Mesendoderm (in vitro differentiated cells): ENCODE measurements at regions not wholly inside any gene's neighbourhood (a gene's known extent, or its start where the extent isn't known, plus 50 kb on each side); places are given as distances from the start of the nearest gene placed in this dataset.

ENCODE experiments used
- DNase-seq: peaks from one replicate; pipeline ENCODE4 v3.0.0; 2013
- H2AK5ac ChIP-seq: 2 replicates; pipeline ENCODE4 v1.6.1; 2013; ENCODE audit warnings: low read length, inconsistent platforms
- H2BK120ac ChIP-seq: 2 replicates; pipeline ENCODE4 v1.6.1; 2013; ENCODE audit warnings: low read depth, mild to moderate bottlenecking, low read length, moderate library complexity, mixed read lengths
- H2BK15ac ChIP-seq: replicated peaks from 2 replicates; pipeline ENCODE4 v1.6.1; 2013; ENCODE audit warnings: low read depth, mild to moderate bottlenecking, moderate library complexity
- H2BK5ac ChIP-seq: 2 replicates; pipeline ENCODE4 v1.6.1; 2013; ENCODE audit warnings: low read length, inconsistent platforms
- H3K18ac ChIP-seq: 2 replicates; pipeline ENCODE4 v1.6.1; 2013; ENCODE audit warnings: mild to moderate bottlenecking, low read length, mixed read lengths
- H3K23ac ChIP-seq: one replicate; pipeline ENCODE4 v1.6.1; 2013; ENCODE audit warnings: low read length
- H3K27ac ChIP-seq: 2 replicates; pipeline ENCODE4 v1.5.1; 2013; ENCODE audit warnings: low read depth, mild to moderate bottlenecking, inconsistent platforms, low read length, moderate library complexity
- H3K27me3 ChIP-seq: 2 replicates; pipeline ENCODE4 v1.6.1; 2013; ENCODE audit warnings: low read length, control low read depth, mild to moderate bottlenecking, inconsistent platforms; ENCODE audit not compliant: insufficient read depth, poor library complexity
- H3K36me3 ChIP-seq: 2 replicates; pipeline ENCODE4 v1.6.1; 2013; ENCODE audit warnings: low read length, inconsistent platforms; ENCODE audit not compliant: control insufficient read depth, insufficient read depth
- H3K4ac ChIP-seq: one replicate; pipeline ENCODE4 v1.6.1; 2013; ENCODE audit warnings: low read depth, mild to moderate bottlenecking, low read length, moderate library complexity
- H3K4me1 ChIP-seq: 2 replicates; pipeline ENCODE4 v1.6.1; 2013; ENCODE audit warnings: low read depth, low read length, inconsistent platforms; ENCODE audit not compliant: control insufficient read depth
- H3K4me2 ChIP-seq: 2 replicates; pipeline ENCODE4 v1.6.1; 2013; ENCODE audit warnings: low read length
- H3K4me3 ChIP-seq: 2 replicates; pipeline ENCODE4 v1.5.1; 2013; ENCODE audit warnings: mild to moderate bottlenecking, low read length
- H3K56ac ChIP-seq: one replicate; pipeline ENCODE4 v1.6.1; 2013; ENCODE audit warnings: low read length
- H3K79me1 ChIP-seq: 2 replicates; pipeline ENCODE4 v1.6.1; 2013; ENCODE audit warnings: low read length, inconsistent platforms
- H3K79me2 ChIP-seq: 2 replicates; pipeline ENCODE4 v1.6.1; 2013; ENCODE audit warnings: mild to moderate bottlenecking, low read length; ENCODE audit not compliant: control insufficient read depth, insufficient read depth
- H3K9ac ChIP-seq: 2 replicates; pipeline ENCODE4 v1.6.1; 2013; ENCODE audit warnings: low read length, inconsistent platforms
- H4K5ac ChIP-seq: one replicate; pipeline ENCODE4 v1.6.1; 2013; ENCODE audit warnings: low read length
- H4K8ac ChIP-seq: one replicate; pipeline ENCODE4 v1.6.1; 2013; ENCODE audit warnings: low read depth, mild to moderate bottlenecking, control low read depth, low read length, moderate library complexity
- WGBS: extraction: QIAGEN DNeasy Blood & Tissue Kit; methylation state at CpG from one replicate; pipeline ENCODE4 v1.1.7; 2013; ENCODE audit warnings: low lambda C conversion rate, missing lambda C conversion rate; ENCODE audit not compliant: insufficient coverage; ENCODE audit errors: extremely low coverage; 5-methylcytosine and 5-hydroxymethylcytosine counted together

GRCh38 chr21:41683815-41684214 is 83.0 kb downstream of the RIPK4 start:
- Histone ChIP-seq H3K4me1 (peaks cover 3% of the 10 kb centered on the region), H3K4me2 (no peak overlapping the region), H4K8ac (no peak overlapping the region), H3K27me3 (no peaks in the 10 kb centered on the region), H4K5ac (no peak overlapping the region), H3K79me1 (no peaks in the 10 kb centered on the region), H3K18ac (peak overlapping the region; percentile 2), H3K23ac (no peak overlapping the region), H3K9ac (no peak overlapping the region), H3K36me3 (no peaks in the 10 kb centered on the region), H3K4ac (no peak overlapping the region), H2BK5ac (no peak overlapping the region), H2AK5ac (no peak overlapping the region), H2BK15ac (no peak overlapping the region), H3K4me3 (no peak overlapping the region), H3K79me2 (no peaks in the 10 kb centered on the region), H3K27ac (no peak overlapping the region), H3K56ac (peak overlapping the region; percentile 35), H2BK120ac (no peak overlapping the region)
- WGBS, result no CpG with 5 or more reads among the region's 10 CpGs
- DNase-seq, result no peak

DNA sequence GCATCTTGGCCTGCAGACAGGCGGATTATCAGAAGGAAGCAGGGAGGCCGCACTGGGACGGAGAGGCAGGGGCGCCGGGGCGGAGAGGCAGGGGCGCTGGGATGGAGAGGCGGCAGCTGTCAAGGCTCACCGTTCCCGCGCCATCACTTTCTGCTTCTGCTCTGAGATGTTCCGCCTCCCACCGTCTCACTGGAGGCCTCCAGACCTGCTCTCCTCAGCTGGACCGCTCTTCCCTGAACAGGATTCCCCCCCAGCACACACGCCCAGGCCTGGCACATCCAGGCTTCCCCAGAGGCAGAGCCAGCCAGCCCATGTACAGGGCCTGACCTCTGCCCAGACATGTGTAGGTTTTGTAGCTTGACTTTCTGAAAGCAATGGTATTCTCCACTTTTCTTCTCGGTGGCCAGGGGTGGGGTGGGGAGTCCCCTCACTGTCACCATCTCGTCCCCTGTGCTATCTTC is 84.1 kb downstream of the RIPK4 start:
- no peaks in the 10 kb centered on the region for H3K36me3 ChIP-seq

DNA sequence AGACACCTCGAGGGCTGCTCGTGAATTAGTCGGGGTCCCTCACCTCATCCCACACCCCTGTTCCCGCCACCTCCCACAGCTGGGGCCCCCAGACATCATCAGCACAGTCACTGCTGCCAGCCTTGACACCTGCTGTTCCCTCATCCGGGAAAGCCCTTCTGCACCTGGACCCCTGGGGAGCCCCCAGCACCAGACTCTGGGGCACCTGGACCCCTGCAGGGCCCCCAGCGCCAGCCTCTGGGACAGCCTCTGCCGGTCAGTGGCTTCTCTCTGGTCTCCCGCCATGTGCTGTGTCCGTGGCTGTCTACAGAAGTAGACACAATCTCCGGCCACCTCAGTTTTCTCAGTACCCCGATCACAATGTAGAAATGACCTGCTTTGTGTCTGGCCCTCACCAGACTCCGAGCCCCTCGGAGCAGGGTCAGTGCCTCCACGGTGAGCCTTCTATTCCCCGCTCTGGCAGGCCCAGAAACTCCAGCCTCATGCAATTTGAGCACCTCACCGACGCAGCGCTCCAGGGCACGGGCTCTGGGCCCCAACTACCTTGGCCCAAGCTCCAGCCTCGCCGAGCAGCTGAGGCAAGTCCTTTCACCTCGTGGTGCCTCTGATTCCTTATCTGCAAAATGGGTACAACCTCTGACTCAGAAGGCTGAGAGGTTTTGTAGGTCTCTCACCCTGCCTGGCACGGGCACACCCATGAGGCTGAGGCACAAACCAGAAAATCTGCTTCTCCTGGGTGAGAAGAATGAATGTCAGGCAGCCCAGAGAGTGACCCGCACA is 84.7 kb downstream of the RIPK4 start:
- DNase-seq, result no peak
- H3K9ac ChIP-seq, result no peak overlapping the region
- H3K4me2 ChIP-seq, result no peak overlapping the region
- H3K36me3 ChIP-seq, result no peaks in the 10 kb centered on the region
- H4K5ac ChIP-seq, result no peak overlapping the region
- H3K79me2 ChIP-seq, result no peaks in the 10 kb centered on the region
- H3K18ac ChIP-seq, result no peak overlapping the region
- H3K27ac ChIP-seq, result no peak overlapping the region
- H2BK5ac ChIP-seq, result no peak overlapping the region
- H2AK5ac ChIP-seq, result no peak overlapping the region
- no CpG with 5 or more reads among the region's 24 CpGs for WGBS
- no peak overlapping the region for H2BK120ac ChIP-seq
- H3K4ac ChIP-seq, result no peak overlapping the region
- H2BK15ac ChIP-seq, result no peak overlapping the region
- no peak overlapping the region for H3K23ac ChIP-seq
- no peak overlapping the region for H4K8ac ChIP-seq
- no peak overlapping the region for H3K4me3 ChIP-seq
- H3K4me1 ChIP-seq, result peaks cover 7% of the 10 kb centered on the region
- no peaks in the 10 kb centered on the region for H3K79me1 ChIP-seq
- H3K27me3 ChIP-seq, result no peaks in the 10 kb centered on the region
- H3K56ac ChIP-seq, result no peak overlapping the region

More for the DNA sequence above, 84.1 kb downstream of the RIPK4 start:
- no peaks in the 10 kb centered on the region for H3K27me3 ChIP-seq
- no peak overlapping the region for H3K23ac ChIP-seq
- H3K79me2 ChIP-seq, result no peaks in the 10 kb centered on the region
- H3K9ac ChIP-seq, result no peak overlapping the region
- DNase-seq, result no peak
- no peak overlapping the region for H2AK5ac ChIP-seq
- no peak overlapping the region for H3K27ac ChIP-seq
- no peak overlapping the region for H2BK5ac ChIP-seq
- H2BK120ac ChIP-seq, result no peak overlapping the region
- no peak overlapping the region for H3K4me3 ChIP-seq
- H4K5ac ChIP-seq, result no peak overlapping the region
- no peak overlapping the region for H3K4me2 ChIP-seq
- H3K56ac ChIP-seq, result no peak overlapping the region
- H2BK15ac ChIP-seq, result no peak overlapping the region
- no CpG with 5 or more reads among the region's 17 CpGs for WGBS
- H3K18ac ChIP-seq, result no peak overlapping the region
- no peaks in the 10 kb centered on the region for H3K79me1 ChIP-seq
- no peak overlapping the region for H4K8ac ChIP-seq
- no peak overlapping the region for H3K4ac ChIP-seq
- H3K4me1 ChIP-seq, result peaks cover 7% of the 10 kb centered on the region

DNA sequence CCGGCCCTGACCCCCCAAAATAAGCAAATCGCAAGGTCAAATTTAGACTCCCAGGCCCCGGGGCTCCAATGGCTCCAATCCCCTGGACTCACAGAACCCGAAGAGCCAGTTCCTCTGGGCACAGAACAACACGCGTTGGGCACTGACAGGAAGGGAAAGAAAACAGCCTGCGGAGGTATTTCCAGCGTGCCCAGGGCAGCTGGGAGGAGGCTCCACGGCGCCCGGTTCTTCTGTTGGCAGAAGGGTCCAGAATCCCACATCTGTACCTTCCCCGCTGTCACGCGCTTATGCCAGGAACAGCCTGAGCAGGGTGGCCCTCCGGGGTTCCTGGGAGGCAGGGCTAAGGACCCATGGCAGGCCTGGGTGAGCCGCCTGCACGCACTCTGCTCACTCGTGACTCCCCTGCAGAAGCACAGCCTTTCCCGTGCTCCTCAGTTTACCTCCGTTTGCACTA is 85.5 kb downstream of the RIPK4 start:
- WGBS, result no CpG with 5 or more reads among the region's 20 CpGs
- no peak overlapping the region for H3K18ac ChIP-seq

GRCh38 chr21:41680444-41681347 is 86.2 kb downstream of the RIPK4 start:
- no peak overlapping the region for H4K8ac ChIP-seq
- no peak overlapping the region for H2BK5ac ChIP-seq
- H3K79me1 ChIP-seq, result no peaks in the 10 kb centered on the region
- no peak overlapping the region for H3K18ac ChIP-seq
- H3K9ac ChIP-seq, result no peak overlapping the region
- peaks cover 7% of the 10 kb centered on the region for H3K4me1 ChIP-seq
- H3K4me2 ChIP-seq, result no peak overlapping the region
- no peak overlapping the region for H3K23ac ChIP-seq
- H3K27ac ChIP-seq, result no peak overlapping the region
- H2BK15ac ChIP-seq, result no peak overlapping the region
- no peak overlapping the region for H3K4ac ChIP-seq
- H4K5ac ChIP-seq, result no peak overlapping the region
- no peak overlapping the region for H3K4me3 ChIP-seq
- no peaks in the 10 kb centered on the region for H3K27me3 ChIP-seq
- no peak overlapping the region for H2AK5ac ChIP-seq
- peak; percentile 51 for DNase-seq
- no peaks in the 10 kb centered on the region for H3K79me2 ChIP-seq
- no peaks in the 10 kb centered on the region for H3K36me3 ChIP-seq
- WGBS, result no CpG with 5 or more reads among the region's 23 CpGs
- no peak overlapping the region for H3K56ac ChIP-seq
- no peak overlapping the region for H2BK120ac ChIP-seq

More for the DNA sequence above, 85.5 kb downstream of the RIPK4 start:
- Histone ChIP-seq H3K56ac (no peak overlapping the region), H3K4me3 (no peak overlapping the region), H3K79me2 (no peaks in the 10 kb centered on the region), H2BK5ac (no peak overlapping the region), H2BK120ac (no peak overlapping the region), H4K8ac (no peak overlapping the region), H3K36me3 (no peaks in the 10 kb centered on the region), H2AK5ac (no peak overlapping the region), H3K23ac (no peak overlapping the region), H4K5ac (no peak overlapping the region), H3K79me1 (no peaks in the 10 kb centered on the region), H3K4ac (no peak overlapping the region), H3K27me3 (no peaks in the 10 kb centered on the region), H2BK15ac (no peak overlapping the region), H3K27ac (no peak overlapping the region), H3K4me2 (no peak overlapping the region), H3K9ac (no peak overlapping the region), H3K4me1 (peaks cover 7% of the 10 kb centered on the region)
- no peak for DNase-seq
